Kidney epithelial cell (primary cell): ENCODE measurements at regions not wholly inside any gene's neighbourhood (a gene's known extent, or its start where the extent isn't known, plus 50 kb on each side); places are given as distances from the start of the nearest gene placed in this dataset.

Experiments used
- DNase-seq: peaks from one replicate; pipeline ENCODE4 v3.0.0-alpha.2; 2010; ENCODE audit warnings: low read depth
- H3K27me3 ChIP-seq: 2 replicates; pipeline ENCODE4 v1.6.0; 2011; ENCODE audit warnings: low read length; ENCODE audit not compliant: control insufficient read depth, insufficient read depth
- H3K36me3 ChIP-seq: 2 replicates; pipeline ENCODE4 v1.5.1; 2011; ENCODE audit warnings: low read length; ENCODE audit not compliant: control insufficient read depth, insufficient read depth
- H3K4me3 ChIP-seq: 2 replicates; pipeline ENCODE4 v1.5.1; 2011; ENCODE audit warnings: low read depth, mild to moderate bottlenecking, control low read depth, low read length
- TF ChIP-seq, protein P1 (sequence below): IDR thresholded peaks from 2 replicates; pipeline ENCODE4 v1.5.1; 2011; ENCODE audit warnings: mild to moderate bottlenecking, moderate library complexity, low read length, control low read depth, inconsistent platforms; ENCODE audit not compliant: insufficient read depth, poor library complexity, severe bottlenecking

DNA sequence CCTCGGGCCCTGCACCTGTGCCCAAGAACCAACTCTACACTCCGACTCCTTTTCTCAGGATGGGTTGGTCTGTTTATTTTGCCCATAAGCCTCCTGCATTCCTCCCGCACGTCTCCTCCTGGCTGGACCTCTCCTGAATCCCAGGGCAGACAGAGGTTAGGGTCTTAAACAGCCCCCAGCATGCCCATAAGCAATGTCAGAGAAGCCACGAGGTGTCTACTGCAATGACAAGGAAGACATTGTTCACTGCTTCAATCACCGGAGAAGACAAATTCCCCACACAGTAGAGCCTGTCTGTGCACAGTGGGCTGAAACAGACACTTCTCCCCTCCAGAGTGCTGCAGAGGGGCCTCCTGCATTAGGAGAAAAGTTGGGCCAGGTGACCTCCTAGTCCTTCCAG, 230.6 kb upstream of the RPL38 start:
- peaks cover 3% of the 10 kb centered on the region for H3K27me3 ChIP-seq
- TF ChIP-seq, protein P1, sequence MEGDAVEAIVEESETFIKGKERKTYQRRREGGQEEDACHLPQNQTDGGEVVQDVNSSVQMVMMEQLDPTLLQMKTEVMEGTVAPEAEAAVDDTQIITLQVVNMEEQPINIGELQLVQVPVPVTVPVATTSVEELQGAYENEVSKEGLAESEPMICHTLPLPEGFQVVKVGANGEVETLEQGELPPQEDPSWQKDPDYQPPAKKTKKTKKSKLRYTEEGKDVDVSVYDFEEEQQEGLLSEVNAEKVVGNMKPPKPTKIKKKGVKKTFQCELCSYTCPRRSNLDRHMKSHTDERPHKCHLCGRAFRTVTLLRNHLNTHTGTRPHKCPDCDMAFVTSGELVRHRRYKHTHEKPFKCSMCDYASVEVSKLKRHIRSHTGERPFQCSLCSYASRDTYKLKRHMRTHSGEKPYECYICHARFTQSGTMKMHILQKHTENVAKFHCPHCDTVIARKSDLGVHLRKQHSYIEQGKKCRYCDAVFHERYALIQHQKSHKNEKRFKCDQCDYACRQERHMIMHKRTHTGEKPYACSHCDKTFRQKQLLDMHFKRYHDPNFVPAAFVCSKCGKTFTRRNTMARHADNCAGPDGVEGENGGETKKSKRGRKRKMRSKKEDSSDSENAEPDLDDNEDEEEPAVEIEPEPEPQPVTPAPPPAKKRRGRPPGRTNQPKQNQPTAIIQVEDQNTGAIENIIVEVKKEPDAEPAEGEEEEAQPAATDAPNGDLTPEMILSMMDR, result no peak

DNA sequence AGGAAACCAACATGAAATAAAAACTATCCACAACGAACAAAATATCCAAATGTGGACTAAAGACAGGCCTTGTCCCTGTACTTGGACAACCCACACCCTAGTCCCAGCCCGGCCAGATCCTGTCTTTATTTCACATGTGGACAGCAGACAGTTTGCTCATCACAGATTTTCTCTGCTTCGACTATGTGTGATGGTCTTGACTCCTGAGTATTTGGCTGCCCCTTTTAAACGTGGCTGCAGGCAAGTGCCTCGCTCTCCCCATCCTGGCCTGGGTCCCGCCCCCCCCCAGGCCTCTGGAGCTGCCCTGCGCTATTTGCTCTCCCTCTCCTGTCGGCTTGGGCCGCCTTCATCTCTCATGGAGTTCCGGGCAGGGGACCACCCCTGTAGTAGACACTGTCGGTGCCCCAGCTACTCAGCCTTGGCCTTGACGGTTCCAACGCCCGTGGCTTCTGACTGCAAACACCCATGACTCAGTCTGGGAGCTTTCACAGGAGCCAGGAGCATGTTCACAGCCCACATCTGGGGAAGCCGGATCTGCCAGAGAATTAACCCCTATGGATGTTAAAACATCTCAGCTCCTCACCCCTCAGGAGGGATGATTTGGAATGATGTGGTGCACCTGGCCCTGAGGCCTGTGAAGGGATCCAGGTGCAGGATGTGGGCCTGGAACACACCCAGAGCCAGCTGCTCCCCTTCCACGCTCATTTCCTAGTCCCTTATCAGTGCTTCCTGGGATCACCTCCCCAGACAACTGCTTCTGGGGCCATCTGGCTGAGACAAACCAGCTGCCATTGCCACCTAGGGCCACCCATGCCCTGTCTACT, 229.7 kb upstream of the RPL38 start:
- peaks cover 3% of the 10 kb centered on the region for H3K27me3 ChIP-seq
- H3K4me3 ChIP-seq, result no peak overlapping the region
- no peak for DNase-seq
- H3K36me3 ChIP-seq, result no peaks in the 10 kb centered on the region
- TF ChIP-seq, protein P1, result no peak

More for the DNA sequence above, 230.6 kb upstream of the RPL38 start:
- Histone ChIP-seq H3K36me3 (no peaks in the 10 kb centered on the region), H3K4me3 (no peak overlapping the region)
- DNase-seq, result no peak

DNA sequence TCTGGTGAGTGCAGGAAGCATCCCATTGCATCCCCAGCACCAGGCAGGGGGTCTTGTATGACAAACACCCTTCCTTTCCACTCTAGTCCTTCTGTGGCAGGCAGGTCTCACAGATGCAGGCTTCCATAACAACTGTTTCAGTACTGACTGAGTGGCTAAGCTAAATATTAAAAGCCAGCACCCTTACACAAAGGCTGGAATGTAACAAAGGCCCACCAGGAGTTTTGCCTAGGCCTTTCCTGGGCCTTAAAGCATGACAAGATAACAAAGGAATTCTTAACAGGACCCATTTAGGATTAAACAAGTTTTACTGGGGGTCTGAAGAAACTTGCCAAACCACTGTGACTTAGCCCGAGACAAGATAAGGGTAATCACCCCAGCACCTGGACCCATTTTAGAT, 228.9 kb upstream of the RPL38 start:
- TF ChIP-seq, protein P1, result no peak
- peaks cover 3% of the 10 kb centered on the region for H3K27me3 ChIP-seq
- H3K4me3 ChIP-seq, result no peak overlapping the region
- H3K36me3 ChIP-seq, result no peaks in the 10 kb centered on the region
- DNase-seq, result no peak

DNA sequence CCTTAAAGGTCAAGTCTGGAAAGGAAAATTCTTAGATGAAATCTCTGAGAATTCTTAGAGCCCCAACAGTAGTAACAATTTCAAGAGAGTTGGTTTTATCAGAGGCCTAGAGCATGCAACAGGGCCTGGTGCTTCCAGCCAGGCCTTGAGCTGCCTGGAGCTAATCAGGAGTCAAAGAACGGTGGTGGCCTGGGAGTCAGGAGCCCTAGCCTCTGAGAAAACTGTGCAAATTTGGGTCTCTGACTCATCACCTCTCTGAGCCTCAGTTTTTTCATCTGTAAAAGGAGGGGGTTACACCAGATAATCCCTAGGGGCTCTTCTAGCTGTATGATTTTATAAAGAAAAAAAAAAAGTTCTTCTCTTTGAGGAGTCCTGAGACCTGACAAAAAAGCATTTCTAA, 227.3 kb upstream of the RPL38 start:
- TF ChIP-seq, protein P1, result no peak
- Histone ChIP-seq H3K4me3 (no peak overlapping the region), H3K36me3 (no peaks in the 10 kb centered on the region), H3K27me3 (peaks cover 3% of the 10 kb centered on the region)
- no peak for DNase-seq

DNA sequence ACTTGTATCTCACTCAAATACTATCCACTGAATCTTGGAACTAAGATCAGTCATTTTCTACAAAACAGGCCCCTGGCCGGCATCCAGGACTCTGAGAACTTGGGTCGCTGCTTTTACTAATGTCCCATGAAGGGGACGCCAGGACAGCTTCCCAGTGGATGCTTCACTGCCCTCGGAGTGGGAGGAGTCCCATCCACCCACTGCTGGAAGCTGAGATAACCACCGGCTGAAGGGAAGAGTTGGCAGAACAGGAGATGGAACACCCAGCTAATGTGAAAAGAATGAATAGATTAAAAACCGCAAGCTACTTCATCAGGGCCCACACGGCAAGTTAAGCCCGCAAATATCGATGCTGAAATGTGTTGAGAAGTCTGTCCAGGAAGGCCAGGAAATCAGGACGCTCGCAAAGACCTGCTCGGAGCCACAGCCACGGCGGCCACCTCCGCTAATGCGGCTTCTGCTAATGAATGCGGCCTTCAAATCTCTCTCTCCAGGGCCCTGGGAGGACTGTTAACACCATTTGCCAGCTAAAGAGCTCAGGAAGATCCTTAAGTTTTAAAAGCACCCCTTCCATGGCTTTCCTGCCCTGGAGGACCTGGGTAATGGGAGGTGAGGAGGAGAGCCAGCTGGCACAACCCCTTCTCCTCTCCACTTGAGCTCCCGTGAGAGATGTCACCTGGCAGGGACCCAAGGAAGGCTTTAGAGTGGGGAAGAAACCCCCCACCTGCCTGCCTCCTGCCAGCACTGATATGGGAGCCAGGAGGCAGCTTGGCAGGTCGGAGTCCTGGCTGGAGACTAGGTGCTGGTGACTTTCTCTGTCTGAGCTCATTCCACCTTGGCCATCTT, 226.6 kb upstream of the RPL38 start:
- no peak overlapping the region for H3K4me3 ChIP-seq
- TF ChIP-seq, protein P1, result no peak
- DNase-seq, result no peak
- no peaks in the 10 kb centered on the region for H3K36me3 ChIP-seq
- peaks cover 3% of the 10 kb centered on the region for H3K27me3 ChIP-seq
